ENCODE measurements at regions not wholly inside any gene's neighbourhood (a gene's known extent, or its start where the extent isn't known, plus 50 kb on each side); places are given as distances from the start of the nearest gene placed in this dataset.

- TF ChIP-seq, protein P1, sequence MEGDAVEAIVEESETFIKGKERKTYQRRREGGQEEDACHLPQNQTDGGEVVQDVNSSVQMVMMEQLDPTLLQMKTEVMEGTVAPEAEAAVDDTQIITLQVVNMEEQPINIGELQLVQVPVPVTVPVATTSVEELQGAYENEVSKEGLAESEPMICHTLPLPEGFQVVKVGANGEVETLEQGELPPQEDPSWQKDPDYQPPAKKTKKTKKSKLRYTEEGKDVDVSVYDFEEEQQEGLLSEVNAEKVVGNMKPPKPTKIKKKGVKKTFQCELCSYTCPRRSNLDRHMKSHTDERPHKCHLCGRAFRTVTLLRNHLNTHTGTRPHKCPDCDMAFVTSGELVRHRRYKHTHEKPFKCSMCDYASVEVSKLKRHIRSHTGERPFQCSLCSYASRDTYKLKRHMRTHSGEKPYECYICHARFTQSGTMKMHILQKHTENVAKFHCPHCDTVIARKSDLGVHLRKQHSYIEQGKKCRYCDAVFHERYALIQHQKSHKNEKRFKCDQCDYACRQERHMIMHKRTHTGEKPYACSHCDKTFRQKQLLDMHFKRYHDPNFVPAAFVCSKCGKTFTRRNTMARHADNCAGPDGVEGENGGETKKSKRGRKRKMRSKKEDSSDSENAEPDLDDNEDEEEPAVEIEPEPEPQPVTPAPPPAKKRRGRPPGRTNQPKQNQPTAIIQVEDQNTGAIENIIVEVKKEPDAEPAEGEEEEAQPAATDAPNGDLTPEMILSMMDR (IDR thresholded peaks at IDR 0.05; ENCODE audit: borderline replicate concordance, control extremely low read depth, extremely low read depth, insufficient read depth, missing control alignments) = no peak
- in situ Hi-C loops (cut with MboI; ENCODE audit: low sequenced_read_pairs, unreplicated experiment) = no loop called here
- no peak for DNase-seq (ENCODE audit: low spot score)
Measured at GRCh38 chr4:63308697-63309096, 1100.6 kb downstream of the TECRL start.

GRCh38 chr4:63302792-63303191 is 1106.5 kb downstream of the TECRL start:
- TF ChIP-seq, protein P1 (IDR thresholded peaks at IDR 0.05; ENCODE audit: borderline replicate concordance, control extremely low read depth, extremely low read depth, insufficient read depth, missing control alignments) = no peak
- in situ Hi-C loops (cut with MboI; ENCODE audit: low sequenced_read_pairs, unreplicated experiment) = no loop called here
- no peak for DNase-seq (ENCODE audit: low spot score)

DNA sequence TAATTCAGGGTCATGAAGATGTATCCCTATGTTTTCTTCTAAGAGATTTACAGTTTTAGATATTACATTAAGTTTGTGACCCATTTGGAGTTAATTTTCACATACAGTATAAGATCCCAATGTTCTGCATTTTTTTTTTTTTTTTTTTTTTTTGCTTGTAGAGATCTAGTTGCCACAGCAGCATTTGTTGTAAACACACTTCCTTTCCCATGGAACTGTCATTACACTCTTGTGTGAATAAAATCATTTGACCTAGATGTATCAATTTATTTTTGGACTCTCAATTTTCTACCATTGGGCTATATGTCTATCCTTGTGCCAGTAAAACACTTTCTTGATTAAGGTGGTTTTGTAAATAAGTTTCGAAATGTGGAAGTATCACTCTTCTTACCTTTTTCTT is 1107.2 kb downstream of the TECRL start:
- in situ Hi-C loops (cut with MboI; ENCODE audit: low sequenced_read_pairs, unreplicated experiment) = no loop called here
- TF ChIP-seq, protein P1 (IDR thresholded peaks at IDR 0.05; ENCODE audit: borderline replicate concordance, control extremely low read depth, extremely low read depth, insufficient read depth, missing control alignments) = no peak
- DNase-seq (ENCODE audit: low spot score) = no peak

DNA sequence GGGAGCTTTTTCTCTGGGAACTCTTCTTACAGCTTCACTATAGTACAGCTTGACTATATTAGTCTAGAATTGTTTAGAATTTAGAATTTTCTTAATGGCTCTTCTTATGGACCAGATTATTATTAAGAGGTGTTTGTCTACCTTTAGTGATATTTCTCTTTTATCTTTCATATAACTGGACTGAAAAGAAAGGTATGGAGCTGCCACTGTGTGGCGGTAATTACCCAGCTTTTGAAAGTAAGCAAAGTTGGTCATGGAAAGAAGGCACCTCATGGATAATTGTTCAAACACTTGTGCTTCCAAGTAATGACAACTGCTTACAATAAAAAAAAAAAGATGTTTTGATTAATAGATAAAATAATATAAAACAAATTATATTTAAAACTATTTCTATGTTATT is 1112.5 kb downstream of the TECRL start:
- TF ChIP-seq, protein P1 (IDR thresholded peaks at IDR 0.05; ENCODE audit: borderline replicate concordance, control extremely low read depth, extremely low read depth, insufficient read depth, missing control alignments) = no peak

DNA sequence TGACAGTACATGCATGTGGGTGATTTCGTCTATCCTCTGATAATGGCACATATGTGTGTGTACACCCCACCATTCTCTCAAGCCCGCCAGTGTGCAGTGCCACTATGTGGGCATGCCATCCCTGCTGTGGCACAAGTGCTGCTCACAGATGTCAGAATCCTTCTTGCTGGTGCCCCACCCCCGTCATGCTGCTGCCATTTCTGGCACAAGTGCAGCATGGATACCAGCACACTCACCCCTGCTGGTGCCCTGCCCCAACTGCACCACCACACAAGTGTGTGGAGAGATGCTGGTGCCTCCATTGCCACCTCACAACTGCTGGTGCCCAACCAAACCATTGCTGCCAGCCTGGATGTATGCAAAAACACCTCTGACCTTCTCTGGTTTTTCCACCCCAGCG is 1133.8 kb downstream of the TECRL start:
- no peak for DNase-seq (ENCODE audit: low spot score)
- TF ChIP-seq, protein P1 (IDR thresholded peaks at IDR 0.05; ENCODE audit: borderline replicate concordance, control extremely low read depth, extremely low read depth, insufficient read depth, missing control alignments) = no peak
- in situ Hi-C loops (cut with MboI; ENCODE audit: low sequenced_read_pairs, unreplicated experiment) = no loop called here

More for the DNA sequence above, 1112.5 kb downstream of the TECRL start:
- in situ Hi-C loops (cut with MboI; ENCODE audit: low sequenced_read_pairs, unreplicated experiment) = no loop called here
- DNase-seq (ENCODE audit: low spot score) = no peak

- TF ChIP-seq, protein P1 (IDR thresholded peaks at IDR 0.05; ENCODE audit: borderline replicate concordance, control extremely low read depth, extremely low read depth, insufficient read depth, missing control alignments) = no peak
- in situ Hi-C loops (cut with MboI; ENCODE audit: low sequenced_read_pairs, unreplicated experiment) = no loop called here
- DNase-seq (ENCODE audit: low spot score) = no peak
Measured at GRCh38 chr4:63269156-63269555, 1140.1 kb downstream of the TECRL start.

GRCh38 chr4:63233671-63234070 is 1175.6 kb downstream of the TECRL start:
- in situ Hi-C loops (cut with MboI; ENCODE audit: low sequenced_read_pairs, unreplicated experiment) = no loop called here
- no peak for DNase-seq (ENCODE audit: low spot score)
- TF ChIP-seq, protein P1 (IDR thresholded peaks at IDR 0.05; ENCODE audit: borderline replicate concordance, control extremely low read depth, extremely low read depth, insufficient read depth, missing control alignments) = no peak
